Large intestine (tissue), 3 donors: ENCODE measurements at regions not wholly inside any gene's neighbourhood (a gene's known extent, or its start where the extent isn't known, plus 50 kb on each side); places are given as distances from the start of the nearest gene placed in this dataset.
A peak's percentile ranks its signal among the peaks of the same experiment; 100 is the strongest.

Source experiments
- DNase-seq, 2 donors: peaks; one replicate each; pipeline versions ENCODE4 v3.0.0 to v3.0.0-alpha.2; 2013
- H3K27ac ChIP-seq: one replicate; pipeline ENCODE4 v1.5.1; 2013; ENCODE audit warnings: low read length
- H3K27me3 ChIP-seq: 2 replicates; pipeline ENCODE4 v1.6.1; 2013; ENCODE audit warnings: low read length; ENCODE audit not compliant: control insufficient read depth, insufficient read depth
- H3K36me3 ChIP-seq: 2 replicates; pipeline ENCODE4 v1.6.1; 2013; ENCODE audit warnings: low read length; ENCODE audit not compliant: control insufficient read depth, insufficient read depth
- H3K4me1 ChIP-seq: one replicate; pipeline ENCODE4 v1.6.1; 2013; ENCODE audit warnings: low read length; ENCODE audit not compliant: control insufficient read depth, insufficient read depth
- H3K4me3 ChIP-seq: one replicate; pipeline ENCODE4 v1.5.1; 2013; ENCODE audit warnings: low read length
- H3K9me3 ChIP-seq: one replicate; pipeline ENCODE4 v1.6.1; 2013; ENCODE audit warnings: mild to moderate bottlenecking, low read depth, low read length, moderate library complexity; ENCODE audit not compliant: control insufficient read depth
- WGBS: methylation state at CpG from one replicate; pipeline ENCODE4 v1.1.5; 2013; ENCODE audit warnings: low lambda C conversion rate; ENCODE audit not compliant: insufficient coverage; 5-methylcytosine and 5-hydroxymethylcytosine counted together

- Histone ChIP-seq H3K27me3 (no peaks in the 10 kb centered on the region), H3K9me3 (no peaks in the 10 kb centered on the region), H3K27ac (no peak overlapping the region), H3K4me1 (no peaks in the 10 kb centered on the region), H3K4me3 (no peak overlapping the region), H3K36me3 (no peaks in the 10 kb centered on the region)
- DNase-seq, result no peak
- 94% methylated on average over 3 of the region's 3 CpGs for WGBS
Measured at GRCh38 chr11:80182901-80183300, 742.1 kb upstream of the TENM4 start.

DNA sequence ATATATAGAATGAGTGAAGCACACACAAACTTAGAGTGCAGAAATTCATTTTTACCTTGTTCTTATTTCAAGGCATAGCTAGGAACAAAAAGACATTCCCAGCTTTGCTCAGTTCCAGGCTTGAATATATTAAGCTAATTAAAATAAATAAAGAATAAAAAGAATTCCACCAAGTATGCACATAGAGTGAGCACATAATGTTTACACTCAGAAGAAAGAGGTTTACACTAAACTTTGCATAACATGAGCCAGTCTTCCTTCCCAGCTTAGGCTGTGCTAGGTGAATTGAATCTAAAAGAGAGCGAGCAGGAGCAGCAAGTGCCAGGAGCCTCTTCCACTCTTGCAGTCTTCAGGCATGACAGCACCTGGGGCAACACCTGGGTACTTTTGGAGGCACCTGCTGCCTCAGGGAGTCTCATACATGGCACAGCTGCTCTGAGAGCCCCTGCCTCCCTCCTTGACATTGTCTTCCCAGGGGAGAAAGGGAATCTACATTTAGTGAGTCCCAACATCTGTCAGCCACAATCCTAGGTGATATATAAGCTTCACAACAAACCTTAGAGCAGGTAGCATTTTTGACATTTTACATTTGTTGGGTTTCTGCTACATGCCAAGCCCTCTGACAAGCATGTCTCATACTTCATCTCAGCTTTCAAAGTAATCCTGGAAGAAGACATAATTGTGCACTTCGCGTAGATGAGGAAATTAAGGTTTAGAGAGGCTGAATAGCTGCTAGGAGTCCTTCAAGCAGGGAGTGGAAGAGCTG is 732.7 kb upstream of the TENM4 start:
- H3K36me3 ChIP-seq, result no peaks in the 10 kb centered on the region
- no peaks in the 10 kb centered on the region for H3K9me3 ChIP-seq
- no peak overlapping the region for H3K4me3 ChIP-seq
- H3K27me3 ChIP-seq, result no peaks in the 10 kb centered on the region
- no peak for DNase-seq
- H3K27ac ChIP-seq, result no peak overlapping the region
- WGBS, result 100% methylated on average over 2 of the region's 3 CpGs
- no peaks in the 10 kb centered on the region for H3K4me1 ChIP-seq

- Histone ChIP-seq H3K27ac (no peak overlapping the region), H3K36me3 (no peaks in the 10 kb centered on the region), H3K27me3 (no peaks in the 10 kb centered on the region), H3K4me3 (no peak overlapping the region), H3K4me1 (no peaks in the 10 kb centered on the region), H3K9me3 (no peaks in the 10 kb centered on the region)
- WGBS, result no CpG with 5 or more reads among the region's 2 CpGs
- DNase-seq, result no peak
Measured at GRCh38 chr11:80168796-80169195, 728.0 kb upstream of the TENM4 start.

GRCh38 chr11:80167766-80168165 is 726.9 kb upstream of the TENM4 start:
- H3K9me3 ChIP-seq, result no peaks in the 10 kb centered on the region
- WGBS, result 67% methylated on average over 1 of the region's 3 CpGs
- H3K4me3 ChIP-seq, result no peak overlapping the region
- no peak for DNase-seq
- no peaks in the 10 kb centered on the region for H3K4me1 ChIP-seq
- H3K27me3 ChIP-seq, result no peaks in the 10 kb centered on the region
- H3K27ac ChIP-seq, result no peak overlapping the region
- H3K36me3 ChIP-seq, result no peaks in the 10 kb centered on the region

GRCh38 chr11:80165744-80166143 is 724.9 kb upstream of the TENM4 start:
- no peaks in the 10 kb centered on the region for H3K36me3 ChIP-seq
- DNase-seq, result no peak
- H3K27me3 ChIP-seq, result no peaks in the 10 kb centered on the region
- no peaks in the 10 kb centered on the region for H3K4me1 ChIP-seq
- no peaks in the 10 kb centered on the region for H3K9me3 ChIP-seq
- WGBS, result 60% methylated on average over 1 of the region's 1 CpG
- H3K4me3 ChIP-seq, result no peak overlapping the region
- H3K27ac ChIP-seq, result no peak overlapping the region

GRCh38 chr11:80163441-80163840 is 722.6 kb upstream of the TENM4 start:
- WGBS, result no CpG with 5 or more reads among the region's 1 CpG

GRCh38 chr11:80163011-80163410 is 722.2 kb upstream of the TENM4 start:
- peak; percentile 70 to 73 for DNase-seq
- Histone ChIP-seq H3K36me3 (no peaks in the 10 kb centered on the region), H3K27me3 (no peaks in the 10 kb centered on the region), H3K4me3 (no peak overlapping the region), H3K27ac (peak overlapping the region; percentile 30), H3K4me1 (no peaks in the 10 kb centered on the region), H3K9me3 (no peaks in the 10 kb centered on the region)
- 60% methylated on average over 1 of the region's 3 CpGs for WGBS

More at GRCh38 chr11:80163441-80163840, 722.6 kb upstream of the TENM4 start:
- peak overlapping the region; percentile 26 for H3K27ac ChIP-seq
- no peaks in the 10 kb centered on the region for H3K9me3 ChIP-seq
- H3K36me3 ChIP-seq, result no peaks in the 10 kb centered on the region
- DNase-seq, result no peak
- no peaks in the 10 kb centered on the region for H3K4me1 ChIP-seq
- no peaks in the 10 kb centered on the region for H3K27me3 ChIP-seq
- H3K4me3 ChIP-seq, result no peak overlapping the region

DNA sequence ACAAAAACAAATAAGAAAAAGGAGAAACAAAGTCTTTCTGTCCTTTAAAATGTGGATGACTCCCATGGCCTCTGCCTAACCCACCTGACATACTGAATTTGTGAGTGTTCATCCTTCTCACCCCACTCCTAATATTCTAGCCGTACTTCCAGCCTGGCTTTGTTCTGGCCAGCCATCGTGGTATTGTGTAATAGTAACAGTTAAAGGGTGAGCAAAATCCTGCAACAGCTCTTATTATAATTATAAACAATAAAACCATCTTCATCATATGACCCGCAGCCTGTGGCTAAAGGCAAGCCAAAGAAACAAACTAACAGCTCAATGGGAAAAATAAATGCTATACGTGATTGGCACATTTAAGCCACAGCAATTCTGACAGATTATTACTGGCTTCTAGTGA is 721.6 kb upstream of the TENM4 start:
- peak overlapping the region; percentile 30 for H3K27ac ChIP-seq

DNA sequence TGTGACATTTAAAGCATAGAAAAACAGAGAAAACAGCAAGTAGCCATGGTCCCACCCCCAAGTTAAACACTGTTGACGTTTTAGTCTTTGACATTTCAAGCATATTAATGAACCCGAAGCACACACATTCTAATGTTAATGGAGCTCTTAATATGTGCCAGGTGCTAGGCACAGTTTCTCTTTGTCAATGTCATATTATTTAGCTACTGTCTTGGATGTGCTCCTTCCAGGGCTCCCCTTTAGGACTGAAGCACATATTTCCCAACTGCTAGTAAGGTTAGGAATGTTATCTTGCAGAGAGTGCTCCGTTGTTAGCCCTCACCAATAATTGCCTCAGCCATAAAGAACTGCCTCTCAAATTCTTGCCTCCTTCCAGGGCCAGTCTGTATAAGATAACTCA is 716.6 kb upstream of the TENM4 start:
- WGBS, result no CpG with 5 or more reads among the region's 3 CpGs
- DNase-seq, result no peak
- Histone ChIP-seq H3K27me3 (no peaks in the 10 kb centered on the region), H3K27ac (no peak overlapping the region), H3K36me3 (no peaks in the 10 kb centered on the region), H3K4me1 (peaks cover 3% of the 10 kb centered on the region), H3K4me3 (no peak overlapping the region), H3K9me3 (no peaks in the 10 kb centered on the region)

More for the DNA sequence above, 721.6 kb upstream of the TENM4 start:
- no peak for DNase-seq
- no CpG with 5 or more reads among the region's 4 CpGs for WGBS
- H3K4me3 ChIP-seq, result no peak overlapping the region
- no peaks in the 10 kb centered on the region for H3K9me3 ChIP-seq
- no peaks in the 10 kb centered on the region for H3K36me3 ChIP-seq
- H3K4me1 ChIP-seq, result peaks cover 3% of the 10 kb centered on the region
- no peaks in the 10 kb centered on the region for H3K27me3 ChIP-seq

- Histone ChIP-seq H3K36me3 (no peaks in the 10 kb centered on the region), H3K27me3 (no peaks in the 10 kb centered on the region), H3K27ac (no peak overlapping the region), H3K9me3 (no peaks in the 10 kb centered on the region), H3K4me3 (no peak overlapping the region), H3K4me1 (peaks cover 3% of the 10 kb centered on the region)
- DNase-seq, result no peak
- no CpG with 5 or more reads among the region's 1 CpG for WGBS
Measured at GRCh38 chr11:80156062-80156461, 715.2 kb upstream of the TENM4 start.

DNA sequence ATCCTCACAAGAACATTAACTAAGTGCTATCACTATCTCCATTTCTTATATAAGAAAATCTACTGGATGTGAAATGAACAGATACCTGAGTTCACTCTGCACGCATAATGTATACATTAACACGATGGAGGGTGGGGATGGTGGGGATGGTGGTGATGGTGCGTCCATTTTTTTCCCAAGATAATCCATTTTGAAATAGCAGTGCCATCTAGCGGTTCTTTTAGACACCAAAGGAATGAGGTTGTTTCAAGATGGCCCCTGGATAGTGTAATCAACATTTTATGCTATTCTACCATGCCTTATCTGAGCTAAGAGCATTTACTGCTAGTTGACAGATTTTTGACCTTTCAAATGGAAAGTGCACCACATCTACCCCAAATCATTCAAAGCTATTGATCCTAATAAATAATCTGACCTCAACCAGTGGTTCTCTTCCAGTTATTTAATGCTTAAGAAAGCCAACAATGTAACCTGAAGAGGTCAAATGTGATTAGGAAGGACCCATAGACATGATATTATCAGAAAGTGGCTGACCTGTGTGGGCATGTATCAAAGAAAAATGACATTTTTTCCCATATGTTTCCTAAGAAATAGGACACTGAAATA is 714.7 kb upstream of the TENM4 start:
- no CpG with 5 or more reads among the region's 4 CpGs for WGBS
- Histone ChIP-seq H3K27ac (no peak overlapping the region), H3K4me1 (peaks cover 3% of the 10 kb centered on the region), H3K27me3 (no peaks in the 10 kb centered on the region), H3K9me3 (no peaks in the 10 kb centered on the region), H3K4me3 (no peak overlapping the region), H3K36me3 (no peaks in the 10 kb centered on the region)
- DNase-seq, result no peak
